Right hindlimb (tissue), 1 donor: ENCODE measurements at regions not wholly inside any gene's neighbourhood (a gene's known extent, or its start where the extent isn't known, plus 50 kb on each side); places are given as distances from the start of the nearest gene placed in this dataset.

Experiments used
- DNase-seq: peaks from one replicate; pipeline ENCODE4 v3.0.0-alpha.2; 2018

DNA sequence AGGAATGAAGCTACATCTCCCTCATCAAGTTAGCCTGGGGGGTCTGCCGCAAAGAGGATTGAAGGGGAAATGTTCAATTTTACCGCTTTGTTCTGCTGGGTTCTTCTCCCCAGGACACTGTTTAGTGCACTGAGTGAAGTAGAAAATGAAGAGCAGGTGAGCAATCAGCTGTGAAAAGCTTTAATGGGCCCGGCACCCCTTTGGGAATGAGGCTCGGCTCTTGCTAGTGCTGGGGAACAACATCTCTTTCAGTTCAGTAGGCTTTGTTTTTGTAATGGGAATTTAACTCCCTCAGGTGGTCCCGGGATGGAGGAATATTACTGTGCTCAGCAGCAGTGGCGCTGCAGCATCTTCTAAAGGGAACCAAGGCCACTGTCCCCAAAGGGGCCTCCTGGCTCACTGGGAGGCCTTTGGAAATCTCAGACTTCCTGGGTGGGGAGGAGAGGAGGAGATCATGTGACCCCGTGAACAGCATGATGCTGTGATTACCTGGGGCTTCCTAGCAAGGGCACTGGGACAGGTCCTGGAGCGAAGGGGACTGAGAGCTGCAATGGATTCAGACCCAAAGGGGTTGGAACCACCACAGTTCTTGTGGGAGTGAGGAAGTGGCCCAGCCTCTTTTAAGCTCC, 85.2 kb upstream of the MAX start:
- no peak for DNase-seq

DNA sequence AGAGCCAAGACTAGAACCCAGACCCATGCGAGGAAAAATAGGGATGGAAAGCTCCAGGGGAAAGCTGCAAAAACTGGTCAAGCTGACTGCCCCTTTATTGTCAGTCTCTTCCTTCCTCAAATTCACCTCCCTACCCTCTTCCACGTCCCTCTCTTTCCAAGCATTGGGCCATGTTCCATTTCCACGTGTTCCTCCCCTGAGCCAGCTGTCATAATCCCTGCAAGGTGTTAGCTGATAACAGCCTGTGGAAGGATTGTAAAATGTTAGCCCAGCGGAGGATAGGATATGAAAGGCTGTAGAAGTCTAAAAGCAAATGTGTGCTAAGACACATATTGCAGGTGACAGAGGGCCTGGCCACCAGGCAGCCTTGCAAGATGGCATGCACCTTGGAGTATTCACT, 88.0 kb upstream of the MAX start:
- no peak for DNase-seq

DNA sequence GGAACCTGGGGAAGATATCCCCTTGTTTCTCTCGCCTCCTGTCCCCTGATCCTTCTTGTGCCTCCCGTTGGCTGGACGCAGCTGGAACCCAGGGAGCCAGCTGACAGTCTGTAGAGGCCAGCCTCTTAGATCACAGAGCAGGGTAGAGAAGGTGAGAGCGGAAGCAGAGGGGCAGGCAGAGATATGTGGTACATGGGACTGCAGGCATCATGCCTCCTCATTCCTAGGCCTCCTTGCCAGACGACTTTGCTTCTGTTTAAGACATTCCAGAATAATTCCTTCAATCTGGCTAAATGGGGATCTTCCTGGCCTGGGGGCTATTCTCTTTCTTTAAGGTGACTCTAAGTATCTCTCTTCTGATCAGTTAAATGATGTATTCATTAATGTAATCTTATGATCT, 89.4 kb upstream of the MAX start:
- no peak for DNase-seq

DNA sequence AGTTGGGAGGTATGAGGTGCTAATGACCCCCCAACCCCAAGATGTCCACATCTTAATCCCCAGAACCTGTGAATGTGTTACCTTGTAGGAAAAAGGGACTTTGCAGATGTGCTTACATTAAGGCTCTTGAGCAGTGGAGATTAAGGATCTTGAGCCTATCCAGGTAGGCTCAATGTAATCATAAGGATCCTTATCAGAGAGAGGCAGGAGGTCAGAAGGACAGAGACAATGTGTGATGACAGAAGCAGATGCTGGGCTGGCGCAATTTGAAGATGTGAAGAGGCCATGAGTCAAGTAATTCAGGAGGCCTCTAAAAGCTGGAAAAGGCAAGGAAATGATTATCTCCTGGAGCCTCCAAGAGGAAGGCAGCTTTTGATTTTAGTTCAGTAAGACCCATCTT, 90.4 kb upstream of the MAX start:
- DNase-seq = no peak

DNA sequence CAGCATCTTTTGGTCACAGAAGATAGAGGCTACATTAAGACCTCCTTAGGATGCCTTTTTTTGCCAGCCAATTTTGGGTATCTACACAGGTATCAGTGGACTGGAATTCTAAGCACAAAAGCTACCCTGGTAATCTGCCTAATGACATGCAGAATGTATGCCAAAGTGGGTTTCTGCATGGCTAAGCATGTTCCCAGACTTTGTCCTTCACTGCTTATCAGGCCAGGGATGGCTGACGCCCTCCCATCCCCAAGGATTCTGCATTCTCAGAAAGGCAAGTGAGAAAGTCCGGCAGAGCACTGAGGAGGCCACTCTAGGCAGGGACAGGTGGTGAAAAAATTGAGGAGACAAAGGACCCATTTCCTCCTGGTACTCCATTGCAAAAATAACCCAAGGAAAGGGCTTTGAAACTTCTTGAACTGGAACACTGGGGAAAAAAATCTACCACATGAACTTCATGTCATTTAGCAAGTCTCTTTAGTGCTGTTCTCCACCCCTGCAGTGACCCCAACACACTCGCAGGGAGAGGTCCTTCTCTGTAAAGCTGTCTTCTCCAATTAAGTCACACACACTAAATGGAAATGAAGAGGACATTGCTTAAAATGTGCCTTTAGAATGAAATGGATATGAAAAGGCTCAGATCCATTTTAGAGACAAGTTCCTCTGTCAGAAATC, 91.7 kb upstream of the MAX start:
- DNase-seq = no peak

DNA sequence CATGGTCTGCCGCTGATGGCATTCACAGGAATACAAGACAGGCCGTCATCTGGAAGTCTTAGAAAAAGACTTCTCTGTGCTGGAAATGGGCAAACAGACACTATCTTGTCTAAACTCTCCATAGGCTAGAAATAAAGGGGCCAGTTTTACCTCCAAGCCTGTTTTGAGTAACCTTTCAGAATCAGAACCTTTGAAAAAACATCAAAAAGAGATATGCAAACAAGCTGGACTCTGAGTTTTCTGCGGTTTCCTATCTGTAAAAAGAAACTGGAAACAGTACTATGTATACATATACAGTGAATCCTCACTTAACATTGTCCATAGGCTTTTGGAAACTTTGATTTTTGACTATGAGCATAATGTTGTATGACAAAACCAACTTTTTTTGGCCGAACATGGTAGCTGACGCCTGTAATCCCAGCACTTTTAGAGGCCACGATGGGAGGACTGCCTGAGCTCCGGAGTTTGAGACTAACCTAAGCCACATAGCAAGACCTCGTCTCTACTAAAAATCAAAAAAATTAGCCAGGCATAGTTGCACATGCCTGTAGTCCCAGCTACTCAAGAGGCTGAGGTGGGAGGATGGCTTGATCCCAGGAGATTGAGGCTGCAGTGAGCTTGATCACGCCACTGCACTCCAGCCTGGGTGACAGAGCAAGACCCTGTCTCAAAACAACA, 92.9 kb upstream of the MAX start:
- DNase-seq = no peak

DNA sequence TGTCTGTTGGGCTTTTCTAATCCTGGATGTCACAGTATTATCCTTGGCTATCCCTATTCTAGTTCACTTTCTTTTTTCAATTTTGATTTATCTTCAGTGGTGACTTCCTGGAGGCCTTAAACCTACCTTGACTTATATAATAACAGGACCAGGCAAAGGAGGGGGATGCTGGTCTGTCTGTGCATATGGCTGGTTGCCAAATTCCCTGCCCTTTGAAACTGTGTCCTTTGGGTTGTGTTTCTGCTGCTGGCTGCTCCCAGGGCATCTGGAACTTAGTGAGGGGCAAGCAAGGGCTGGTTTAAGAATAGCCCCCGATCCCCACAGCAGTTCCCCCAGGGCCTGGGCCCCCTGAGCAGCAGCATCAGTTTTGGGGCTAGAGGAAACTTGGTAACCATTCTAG, 96.0 kb upstream of the MAX start:
- no peak for DNase-seq

DNA sequence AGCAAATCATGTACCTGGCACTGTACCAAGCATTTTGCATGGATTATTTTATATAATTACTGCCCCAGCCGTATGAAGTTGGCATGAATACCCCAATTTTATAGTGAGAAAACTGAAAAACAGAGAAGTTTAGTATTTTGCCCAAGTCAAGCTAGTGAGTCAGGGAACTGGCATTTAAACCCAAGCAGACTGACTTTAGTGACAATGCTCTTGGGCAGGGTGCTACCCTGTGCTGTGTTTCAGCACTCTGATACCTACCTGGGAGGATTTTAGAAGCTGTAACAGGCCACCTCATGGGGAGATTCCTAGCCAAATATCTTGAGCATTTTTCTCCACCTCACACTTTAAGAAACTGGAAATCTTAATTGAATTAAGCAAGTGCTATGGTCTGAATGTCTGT, 98.1 kb upstream of the MAX start:
- no peak for DNase-seq

DNA sequence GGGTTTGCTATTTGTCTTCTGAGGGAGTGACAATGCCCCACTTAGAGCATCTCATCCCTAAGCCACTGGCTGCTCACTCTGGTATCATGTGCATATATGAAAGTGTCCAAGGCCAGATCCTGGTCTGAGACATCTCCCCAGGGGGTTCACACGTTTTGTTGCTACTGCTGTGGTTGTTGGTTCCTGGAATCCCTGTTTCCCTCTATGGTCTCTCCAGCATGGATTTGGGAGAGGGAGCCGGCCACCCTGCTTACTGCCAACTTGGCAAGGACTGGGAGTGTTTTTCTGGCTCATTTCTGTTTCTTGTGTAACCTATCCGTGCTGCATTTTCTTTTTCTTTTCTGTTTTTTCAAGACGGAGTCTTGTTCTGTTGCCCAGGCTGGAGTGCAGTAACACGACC, 101.3 kb upstream of the MAX start:
- DNase-seq = no peak

DNA sequence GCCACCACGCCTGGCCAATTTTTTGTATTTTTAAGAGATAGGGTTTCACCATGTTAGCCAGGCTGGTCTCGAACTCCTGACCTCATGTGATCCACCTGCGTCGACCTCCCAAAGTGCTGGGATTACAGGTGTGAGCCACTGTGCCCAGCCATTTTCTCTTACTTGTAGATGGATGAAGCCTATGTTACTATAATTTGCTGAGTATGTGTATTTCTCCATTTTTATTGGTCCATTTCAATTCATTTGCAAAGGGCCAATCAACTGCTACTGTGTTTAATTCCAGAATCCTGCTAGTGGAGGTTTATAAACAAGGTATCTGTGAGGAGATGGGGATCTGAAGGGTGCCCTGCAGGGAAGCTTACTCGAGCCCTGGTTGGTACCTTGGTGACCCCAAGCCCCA, 101.7 kb upstream of the MAX start:
- no peak for DNase-seq

DNA sequence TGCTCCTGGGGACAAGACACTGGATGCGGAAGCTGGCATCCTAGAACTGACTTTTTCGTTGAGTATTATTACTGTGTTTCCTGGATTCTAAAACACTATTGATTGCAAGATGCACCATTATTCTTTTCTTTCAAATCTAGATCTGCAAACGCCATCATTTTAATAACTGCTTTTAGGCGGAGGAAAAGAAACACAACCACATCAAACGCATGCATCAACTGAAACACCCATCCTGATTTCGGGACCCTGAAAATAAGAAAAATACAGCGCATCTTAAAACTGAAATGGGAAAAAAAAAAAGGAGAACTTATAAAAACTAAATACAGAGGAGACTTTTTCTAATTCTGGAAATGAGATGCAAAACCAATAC, 103.7 kb upstream of the MAX start:
- no peak for DNase-seq

DNA sequence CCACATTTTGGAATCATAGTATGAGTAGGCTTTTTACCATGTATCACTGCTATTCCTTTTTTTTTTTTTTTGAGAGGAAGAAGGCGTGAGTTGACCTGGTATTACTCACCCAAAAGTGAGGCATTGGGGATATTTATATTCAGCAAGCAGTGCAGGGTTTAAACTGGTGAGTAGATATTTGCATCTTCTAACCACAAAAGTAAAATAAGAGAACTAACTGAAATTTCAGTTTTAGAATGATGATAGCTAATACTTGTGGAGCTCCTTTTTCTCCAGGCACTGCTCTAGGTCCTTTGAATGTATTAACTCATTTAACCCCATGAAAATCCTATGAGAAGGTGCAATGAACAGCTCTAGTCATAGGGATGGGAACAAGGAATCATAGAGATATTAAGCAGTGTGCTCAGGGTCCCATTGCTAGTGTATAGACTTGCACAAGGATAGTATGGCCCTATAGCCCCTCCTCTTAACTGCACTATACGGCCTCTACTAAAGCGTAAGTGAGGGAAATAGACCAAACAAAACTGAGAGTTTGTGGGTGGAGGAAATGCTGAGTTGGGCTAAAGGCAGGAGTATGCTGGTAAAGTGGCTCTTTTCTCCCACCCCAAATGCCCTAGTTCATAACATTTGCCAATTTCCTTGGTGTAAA, 104.3 kb upstream of the MAX start:
- DNase-seq = no peak

DNA sequence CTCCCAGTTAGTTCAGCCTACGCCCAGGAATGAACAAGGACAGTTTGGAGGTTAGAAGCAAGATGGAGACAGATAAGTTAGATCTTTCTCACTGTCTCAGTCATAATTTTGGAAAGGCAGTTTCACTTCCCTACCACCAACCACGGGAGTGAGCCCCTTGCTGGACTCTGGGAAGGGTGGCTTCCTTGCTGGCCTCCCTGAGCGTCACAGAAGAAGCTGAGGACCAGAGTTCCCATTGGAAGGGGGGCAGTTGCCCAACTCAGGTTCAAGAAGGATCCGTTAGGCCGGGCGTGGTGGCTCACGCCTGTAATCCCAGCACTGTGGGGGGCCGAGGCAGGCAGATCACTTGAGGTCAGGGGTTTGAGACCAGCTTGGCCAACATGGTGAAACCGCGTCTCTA, 106.2 kb upstream of the MAX start:
- no peak for DNase-seq

DNA sequence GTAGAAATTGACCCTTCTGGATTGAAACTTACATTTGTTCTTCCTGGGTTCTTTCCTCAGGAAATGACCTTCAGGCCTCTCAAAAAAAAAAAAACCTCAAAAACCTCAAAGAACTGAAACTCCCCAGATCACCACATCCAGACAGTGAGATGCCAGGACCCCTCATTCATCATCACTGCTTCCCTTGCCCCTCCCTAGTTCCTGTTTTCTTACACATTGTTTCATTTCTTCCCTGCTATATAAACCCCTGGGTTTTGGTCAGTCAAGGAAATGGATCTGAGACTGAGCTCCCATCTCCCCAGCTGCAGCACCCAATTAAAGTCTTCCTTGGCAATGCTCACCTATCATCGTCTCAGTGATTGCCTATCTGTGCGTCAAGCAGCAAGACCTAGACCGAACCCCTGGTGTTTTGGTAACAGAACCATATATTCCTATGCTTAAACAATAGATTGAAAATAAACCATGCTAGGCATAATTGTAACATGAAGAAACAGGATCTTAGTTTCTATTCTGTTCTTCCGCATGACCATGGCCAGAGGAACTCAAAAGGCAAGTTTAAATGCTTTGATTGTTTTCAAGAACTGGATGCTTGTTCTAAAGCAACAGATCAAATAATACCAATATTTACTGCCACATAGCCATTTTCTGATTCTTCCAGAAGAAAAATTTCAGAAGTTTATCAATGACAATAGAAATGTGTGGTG, 108.0 kb upstream of the MAX start:
- DNase-seq = no peak

DNA sequence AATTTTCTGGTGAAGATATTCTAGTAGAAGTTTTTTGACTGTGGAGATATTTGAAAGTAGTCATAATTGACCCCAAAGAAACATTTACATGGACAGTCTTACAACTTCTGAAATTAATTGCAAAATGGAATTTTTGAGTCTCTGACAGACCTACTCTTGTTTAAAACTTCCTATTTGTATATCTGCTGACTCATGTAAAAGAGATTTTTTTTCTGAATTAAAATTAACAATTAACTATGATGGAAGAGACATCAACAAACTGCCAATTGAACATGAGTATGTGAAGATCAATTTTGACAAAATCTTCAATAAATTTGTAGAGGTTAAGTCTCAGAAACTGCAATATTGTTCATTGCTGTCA, 108.5 kb upstream of the MAX start:
- DNase-seq = no peak

DNA sequence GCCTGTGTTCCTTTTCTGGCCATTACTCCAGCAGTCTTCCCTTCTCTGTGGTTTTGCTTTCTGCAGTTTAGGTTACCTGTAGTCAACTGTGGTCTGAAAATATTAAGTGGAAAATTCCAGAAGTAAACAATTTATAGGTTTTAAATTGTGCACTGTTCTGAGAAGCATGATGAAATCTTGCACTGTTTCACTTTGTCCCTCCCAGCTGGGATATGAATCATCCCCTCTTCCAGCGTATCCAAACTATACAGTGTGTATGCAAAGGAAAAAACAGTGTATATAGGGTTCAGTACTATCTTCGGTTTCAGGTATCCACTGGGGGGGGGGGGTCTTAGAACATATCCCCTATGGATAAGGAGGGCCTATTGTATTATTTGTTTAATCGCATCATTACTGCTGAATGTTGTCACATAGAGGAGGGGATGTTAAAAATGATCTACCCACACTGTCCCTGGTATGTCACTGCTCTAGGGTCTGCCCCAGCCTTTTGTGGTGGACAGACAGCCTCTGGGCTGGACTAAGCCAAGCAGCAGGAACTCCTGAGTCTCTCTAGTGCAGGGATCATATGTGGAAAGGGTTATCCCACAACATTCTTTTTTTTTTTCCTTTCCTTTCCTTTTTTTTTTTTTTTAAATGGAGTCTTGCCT, 109.1 kb upstream of the MAX start:
- no peak for DNase-seq

DNA sequence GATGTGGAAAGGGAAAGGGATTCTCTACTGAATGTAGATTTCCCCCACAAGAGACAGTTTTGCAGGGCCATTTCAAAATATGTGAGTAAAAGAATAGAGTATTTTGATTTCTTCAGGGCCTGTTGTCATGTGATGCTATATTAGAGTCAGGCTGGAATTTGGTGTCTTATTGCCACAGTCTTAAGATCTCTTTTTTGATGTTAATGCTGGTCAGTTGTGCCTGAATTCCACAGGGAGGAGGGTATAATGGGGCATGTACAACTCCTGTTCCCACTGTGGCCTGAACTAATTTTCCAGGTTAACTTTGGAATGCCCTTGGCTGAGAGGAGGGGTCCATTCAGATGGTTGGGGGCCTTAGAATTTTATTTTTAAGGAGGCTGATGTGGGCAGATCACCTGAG, 111.0 kb upstream of the MAX start:
- no peak for DNase-seq

DNA sequence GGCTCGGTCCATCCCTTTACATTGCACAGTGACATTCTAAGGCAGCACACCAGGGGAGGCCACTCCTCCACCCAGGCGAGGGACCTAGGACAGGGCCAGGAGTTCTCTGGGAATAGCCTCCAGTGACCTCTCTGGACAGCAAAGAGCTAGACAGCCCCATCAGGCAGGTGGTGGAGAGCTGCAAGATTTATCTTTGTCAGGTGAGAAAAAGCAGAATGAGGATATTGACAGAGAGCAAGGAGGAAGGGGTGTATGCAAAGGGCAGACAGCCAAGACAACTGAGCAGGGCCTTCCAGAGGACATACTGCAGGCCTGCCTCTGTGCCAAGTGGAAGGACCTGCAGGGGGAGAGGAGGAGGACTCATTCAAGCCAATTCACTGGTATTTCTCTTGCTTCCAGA, 112.4 kb upstream of the MAX start:
- DNase-seq = peak; percentile 48

DNA sequence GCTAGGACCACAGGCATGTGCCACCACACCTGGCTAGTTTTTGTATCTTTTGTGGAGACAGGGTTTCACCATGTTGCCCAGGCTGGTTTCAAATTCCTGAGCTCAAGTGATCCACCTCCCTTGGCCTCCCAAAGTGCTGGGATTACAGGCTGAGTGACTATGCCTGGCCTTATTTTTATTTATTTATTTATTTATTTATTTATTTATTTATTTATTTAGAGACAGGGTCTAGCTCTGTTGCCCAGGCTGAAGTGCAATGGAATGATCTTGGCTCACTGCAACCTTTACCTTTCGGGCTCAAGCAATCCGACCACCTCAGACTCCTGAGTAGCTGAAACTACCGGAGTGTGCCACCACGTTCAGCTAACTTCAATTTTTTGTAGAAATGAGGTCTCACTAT, 117.0 kb upstream of the MAX start:
- DNase-seq = no peak

DNA sequence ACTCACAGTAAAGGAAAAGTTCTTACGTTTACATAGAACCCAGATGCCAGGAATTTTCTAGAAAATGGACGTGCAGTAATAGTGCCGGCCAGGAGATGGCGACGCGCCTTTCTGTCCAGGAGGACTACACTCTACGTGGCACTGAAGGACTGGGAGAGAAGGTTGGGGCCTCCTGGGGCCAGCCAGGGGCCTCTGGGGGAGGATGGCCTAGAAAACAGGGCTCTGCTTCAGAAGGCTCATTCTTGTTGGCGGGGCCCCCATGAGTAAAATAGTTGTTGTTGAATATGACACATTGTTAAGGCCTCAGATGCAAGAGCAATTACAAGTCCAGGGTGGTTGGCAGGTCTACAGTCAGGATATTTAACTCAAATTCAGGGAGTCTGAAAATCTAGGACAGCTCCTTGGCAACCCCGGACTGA, 120.1 kb upstream of the MAX start:
- DNase-seq = peak; percentile 34

DNA sequence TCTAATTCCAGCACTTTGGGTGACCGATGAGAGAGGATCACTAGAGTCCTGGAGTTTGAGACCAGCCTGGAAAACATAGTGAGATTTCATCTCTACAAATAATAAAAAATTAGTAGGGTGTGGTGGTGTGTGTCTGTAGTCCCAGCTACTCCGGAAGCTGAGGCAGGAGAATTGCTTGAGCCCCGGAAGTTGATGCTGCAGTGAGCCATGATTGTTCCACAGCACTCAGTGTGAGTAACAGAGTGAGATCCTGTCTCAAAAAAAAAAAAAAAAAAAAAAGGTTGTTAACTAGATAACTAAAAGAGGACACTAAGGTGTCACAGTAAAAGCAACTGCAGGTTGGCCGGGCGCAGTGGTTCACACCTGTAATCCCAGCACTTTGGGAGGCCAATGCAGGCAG, 121.3 kb upstream of the MAX start:
- no peak for DNase-seq

DNA sequence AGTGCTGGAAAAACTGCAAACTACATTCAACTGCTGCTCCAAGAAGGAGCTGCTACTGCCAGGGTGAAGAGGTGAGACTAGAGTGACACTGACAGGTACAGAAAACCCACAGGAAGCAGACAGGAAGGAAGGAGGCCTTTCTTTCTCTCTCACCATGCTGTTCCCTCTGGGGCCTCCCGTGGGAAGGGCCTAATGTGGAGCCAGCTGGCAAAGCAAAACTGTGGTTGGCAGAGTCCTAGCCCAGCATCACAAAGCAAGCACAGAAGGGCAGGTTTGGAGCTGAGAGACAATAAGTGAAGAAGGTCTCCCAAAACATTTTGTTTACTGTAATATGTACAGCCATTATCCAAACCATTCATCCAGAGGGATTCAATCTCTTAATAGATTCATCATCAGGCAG, 122.5 kb upstream of the MAX start:
- peak; percentile 28 for DNase-seq
